HG03139 (cell line): ENCODE measurements at regions not wholly inside any gene's neighbourhood (a gene's known extent, or its start where the extent isn't known, plus 50 kb on each side); places are given as distances from the start of the nearest gene placed in this dataset.

Source experiments
- ATAC-seq: cut with Tn5 transposase; IDR thresholded peaks from one replicate; pipeline ENCODE4 v1.9.1; 2021; ENCODE audit not compliant: unreplicated experiment

GRCh38 chr10:90179696-90180407 lies 478.5 kb downstream of the KIF20B start:
- no peak for ATAC-seq

GRCh38 chr10:90180886-90181691 lies 479.7 kb downstream of the KIF20B start:
- ATAC-seq: no peak

GRCh38 chr10:90192825-90193224 lies 491.4 kb downstream of the KIF20B start:
- no peak for ATAC-seq

- no peak for ATAC-seq
Measured at GRCh38 chr10:90193240-90193985, 492.0 kb downstream of the KIF20B start.

DNA sequence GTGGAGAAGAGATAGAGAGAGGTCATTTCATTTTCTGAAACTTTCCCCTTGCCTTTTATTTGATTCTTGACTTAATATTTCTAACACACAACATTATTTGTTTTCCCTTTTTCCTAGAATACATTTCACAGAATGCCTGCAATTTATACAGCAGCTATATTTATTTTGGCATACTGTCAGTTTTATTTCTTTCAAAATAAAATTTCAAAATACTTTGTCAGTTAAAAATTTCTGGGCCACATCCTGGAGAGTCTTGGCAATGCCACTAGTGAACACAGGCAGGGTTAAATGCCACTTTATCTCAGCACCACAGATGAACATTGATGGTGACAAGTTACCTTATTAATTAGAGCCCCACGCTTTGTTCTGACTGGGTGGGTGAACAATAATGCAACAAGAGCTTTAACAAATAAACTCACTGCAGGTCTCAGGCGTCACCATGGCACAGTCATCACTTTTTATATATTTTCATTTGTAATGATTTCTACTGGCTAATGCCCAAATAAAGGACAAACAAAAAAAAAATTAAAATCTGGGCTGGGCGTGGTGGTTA lies 494.0 kb downstream of the KIF20B start:
- no peak for ATAC-seq

- no peak for ATAC-seq
Measured at GRCh38 chr10:90197766-90198165, 496.4 kb downstream of the KIF20B start.

- no peak for ATAC-seq
Measured at GRCh38 chr10:90199093-90199492, 497.7 kb downstream of the KIF20B start.

- no peak for ATAC-seq
Measured at GRCh38 chr10:90199513-90199912, 498.1 kb downstream of the KIF20B start.

DNA sequence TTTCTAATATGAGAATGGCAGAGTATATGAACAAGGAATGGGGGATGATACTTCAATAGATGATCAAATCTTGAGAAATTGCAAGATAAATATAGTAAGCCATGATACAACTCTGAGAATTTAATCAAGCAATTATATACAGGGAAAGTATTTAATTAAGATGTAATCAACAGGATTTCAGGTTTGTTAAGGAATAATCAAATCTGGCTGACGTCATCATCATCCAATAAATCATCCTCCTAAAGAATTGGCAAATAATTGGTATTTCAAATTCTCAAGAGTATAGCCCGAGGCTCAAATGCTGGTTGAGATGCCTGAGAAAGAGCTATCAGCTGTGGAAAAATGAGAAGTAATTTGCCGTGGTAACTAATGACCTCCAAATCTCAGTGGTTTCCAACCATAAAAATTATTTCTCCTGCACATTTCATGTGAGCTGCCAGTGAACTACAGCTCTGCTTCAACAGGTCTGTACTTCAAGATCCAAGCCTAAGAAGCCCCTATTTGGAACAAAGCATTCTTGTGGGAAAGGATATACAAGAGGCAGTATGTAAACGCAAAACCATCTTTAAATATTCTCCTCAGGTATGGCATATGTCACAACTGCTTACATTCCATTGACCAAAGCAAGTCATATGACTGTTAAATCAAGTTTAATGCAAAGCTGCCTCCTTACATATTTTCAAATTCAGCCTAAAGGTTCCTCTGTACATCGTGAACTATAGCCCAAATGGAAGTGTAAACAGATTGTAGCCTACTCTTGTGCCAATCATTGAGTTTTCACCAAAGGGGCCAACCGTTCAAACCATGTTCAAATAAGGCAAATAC lies 503.0 kb downstream of the KIF20B start:
- no peak for ATAC-seq

- ATAC-seq: no peak
Measured at GRCh38 chr10:90204956-90205314, 503.5 kb downstream of the KIF20B start.

- ATAC-seq: no peak
Measured at GRCh38 chr10:90205340-90205739, 503.9 kb downstream of the KIF20B start.

- no peak for ATAC-seq
Measured at GRCh38 chr10:90213346-90213745, 512.0 kb downstream of the KIF20B start.

- ATAC-seq: no peak
Measured at GRCh38 chr10:90218846-90219245, 517.5 kb downstream of the KIF20B start.

DNA sequence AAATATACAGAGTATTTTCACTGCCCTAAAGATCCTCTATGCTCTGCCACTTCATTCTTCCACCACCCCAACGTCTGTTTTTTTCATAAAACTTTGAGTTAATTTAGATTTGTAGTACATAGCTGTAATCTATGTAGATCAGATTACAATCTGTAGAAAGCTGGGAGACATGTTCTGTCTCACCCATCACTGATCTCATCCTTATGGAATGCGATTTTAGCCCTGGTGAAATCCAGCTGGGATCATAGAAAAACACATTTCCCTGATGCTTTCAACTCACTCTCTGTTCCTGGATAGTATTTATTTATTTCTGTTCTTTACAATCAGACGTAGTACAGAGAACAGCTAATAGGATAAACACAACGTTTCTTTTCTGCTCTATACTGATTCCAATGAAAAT lies 521.0 kb downstream of the KIF20B start:
- no peak for ATAC-seq

DNA sequence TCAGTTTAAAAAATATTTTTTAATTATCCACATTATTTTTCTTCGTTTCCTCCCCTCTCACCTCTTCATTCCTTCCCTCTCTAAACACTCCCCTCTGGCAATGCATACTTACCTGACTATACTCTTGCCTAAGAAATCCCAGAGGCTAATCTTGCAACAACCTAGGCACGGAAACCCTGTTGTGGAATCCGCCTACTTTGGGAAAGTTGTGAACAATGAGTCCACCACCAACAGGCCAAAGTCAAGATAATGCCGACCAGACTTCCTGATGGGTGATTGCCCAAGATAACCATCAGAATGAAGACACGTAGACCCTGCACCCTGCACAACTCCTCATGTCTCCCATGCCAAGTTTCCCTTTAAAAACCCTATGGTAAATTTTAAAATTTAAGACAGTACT lies 521.5 kb downstream of the KIF20B start:
- no peak for ATAC-seq

GRCh38 chr10:90224791-90225566 lies 523.6 kb downstream of the KIF20B start:
- no peak for ATAC-seq

GRCh38 chr10:90226517-90226916 lies 525.1 kb downstream of the KIF20B start:
- no peak for ATAC-seq

DNA sequence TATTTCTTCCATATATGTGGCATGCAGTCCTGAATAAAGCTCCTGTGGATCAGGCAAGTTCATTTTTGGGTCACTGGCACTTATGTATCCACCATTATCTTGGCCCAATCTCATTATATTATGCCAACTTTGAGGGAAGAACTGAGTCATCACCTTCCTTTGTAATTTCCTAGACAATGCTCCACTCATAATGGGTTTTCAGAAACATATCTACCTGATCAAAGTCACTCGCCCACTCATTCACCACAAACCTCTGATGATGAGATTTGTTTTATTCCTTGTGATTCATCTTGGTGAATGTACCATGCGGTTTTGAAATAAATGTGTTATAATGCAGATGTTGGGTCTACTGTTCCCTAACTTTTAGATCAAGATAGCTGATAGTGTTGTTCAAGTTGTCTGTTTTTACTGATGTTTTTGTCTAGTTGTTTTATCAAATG lies 525.8 kb downstream of the KIF20B start:
- ATAC-seq: no peak

DNA sequence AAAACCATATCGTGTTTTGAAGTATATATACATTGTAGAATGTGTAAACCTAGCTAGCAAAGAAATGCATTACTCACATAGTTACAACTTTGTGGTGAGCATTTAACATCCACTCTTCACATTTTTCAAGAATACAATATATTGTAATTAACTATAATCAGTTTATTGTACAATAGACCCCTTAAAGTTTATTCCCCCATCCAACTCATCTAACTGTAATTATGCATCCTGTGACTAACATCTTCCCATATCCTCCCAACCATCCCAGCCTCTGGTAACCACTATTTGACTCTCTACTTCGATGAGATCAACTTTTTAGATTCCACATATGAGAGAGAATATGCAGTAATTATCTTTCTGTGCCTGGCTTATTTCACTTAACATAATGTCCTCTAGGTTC lies 526.4 kb downstream of the KIF20B start:
- ATAC-seq: no peak

DNA sequence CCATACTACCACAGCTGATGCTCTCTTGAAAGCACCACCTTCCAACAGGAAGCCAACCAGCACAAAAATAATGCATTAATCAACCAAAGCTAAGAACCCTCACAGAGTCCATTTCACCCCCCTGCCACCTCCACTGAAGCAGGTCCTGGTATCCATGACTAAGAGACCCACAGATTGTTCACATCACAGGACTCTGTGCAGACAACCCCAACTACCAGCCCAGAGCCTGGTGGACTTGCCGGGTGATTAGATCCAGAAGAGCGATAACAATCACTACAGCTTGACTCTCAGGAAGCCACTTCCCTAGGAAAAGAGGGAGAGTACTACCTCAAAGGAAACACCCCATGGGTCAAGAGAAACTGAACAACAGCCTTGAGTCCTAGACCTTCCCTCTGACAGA lies 528.1 kb downstream of the KIF20B start:
- no peak for ATAC-seq
